H1 (cell line): ENCODE measurements at regions not wholly inside any gene's neighbourhood (a gene's known extent, or its start where the extent isn't known, plus 50 kb on each side); places are given as distances from the start of the nearest gene placed in this dataset.

Experiments
- CTCF ChIA-PET: fragments of 300-600 bp; sonication (Branson Sonifier 250); formaldehyde crosslinking; loops from one replicate; lab custom pipeline; 2021; ENCODE audit not compliant: partially characterized antibody; lab: Charles Lee
- POLR2A ChIA-PET: fragments of 300-600 bp; sonication (Branson Sonifier 250); formaldehyde crosslinking; loops from one replicate; lab custom pipeline; 2021; ENCODE audit warnings: inconsistent platforms; ENCODE audit not compliant: partially characterized antibody; lab: Charles Lee
- DNase-seq, 2 experiments: peaks; one replicate each; pipeline versions ENCODE4 v3.0.0 to v3.0.0-alpha.2; 2010 to 2022; ENCODE audit warnings: low spot score in 2 of 2, low read depth in 1 of 2, mixed read lengths in 1 of 2
- FAIRE-seq: peaks from 2 replicates; lab custom pipeline; 2011; peaks lifted over from hg19 to GRCh38; lab: Jason Lieb, UNC
- H2AFZ ChIP-seq: 2 replicates; pipeline ENCODE4 v1.8.1; 2012; ENCODE audit warnings: low read length, inconsistent platforms
- H2AK5ac ChIP-seq: 2 replicates; pipeline ENCODE4 v1.6.1; 2013; ENCODE audit warnings: low read depth, low read length
- H2BK120ac ChIP-seq: replicated peaks from 2 replicates; pipeline ENCODE3; 2013; ENCODE audit warnings: low read depth, low read length, inconsistent platforms
- H2BK12ac ChIP-seq: 2 replicates; pipeline ENCODE4 v1.6.1; 2013; ENCODE audit warnings: low read depth, low read length
- H2BK15ac ChIP-seq: 2 replicates; pipeline ENCODE4 v1.6.1; 2013; ENCODE audit warnings: low read length
- H2BK20ac ChIP-seq: 2 replicates; pipeline ENCODE4 v1.6.1; 2013; ENCODE audit warnings: low read length
- H2BK5ac ChIP-seq: 2 replicates; pipeline ENCODE4 v1.6.1; 2013; ENCODE audit warnings: low read depth, low read length
- H3K14ac ChIP-seq: 2 replicates; pipeline ENCODE4 v1.6.1; 2013; ENCODE audit warnings: inconsistent platforms; ENCODE audit not compliant: insufficient read length
- H3K18ac ChIP-seq: 2 replicates; pipeline ENCODE4 v1.6.1; 2013; ENCODE audit warnings: low read length; ENCODE audit errors: extremely low read depth
- H3K23ac ChIP-seq: 2 replicates; pipeline ENCODE4 v1.6.1; 2013; ENCODE audit warnings: inconsistent platforms; ENCODE audit not compliant: insufficient read length
- H3K23me2 ChIP-seq: 2 replicates; pipeline ENCODE4 v1.6.1; 2013; ENCODE audit warnings: low read depth, low read length
- H3K27ac ChIP-seq: 2 replicates; pipeline ENCODE4 v1.6.1; 2011; ENCODE audit warnings: low read depth, low read length, inconsistent platforms
- H3K27me3 ChIP-seq, 4 experiments: replicated peaks in 1 of 4; 1 replicate in 1 of 4; 2 replicates in 3 of 4; pipeline versions ENCODE4 v1.6.1 to v1.8.1; 2011 to 2013; ENCODE audit warnings: low read length in 3 of 4, mild to moderate bottlenecking in 3 of 4, inconsistent platforms in 2 of 4, mixed read lengths in 2 of 4, moderate library complexity in 1 of 4; ENCODE audit not compliant: control insufficient read depth in 3 of 4, insufficient read depth in 3 of 4; ENCODE audit errors: extremely low read depth in 1 of 4
- H3K36me3 ChIP-seq, 4 experiments: 2 replicates each; pipeline versions ENCODE4 v1.6.1 to v1.8.1; 2011 to 2013; ENCODE audit warnings: mild to moderate bottlenecking in 4 of 4, low read length in 3 of 4, moderate library complexity in 2 of 4, control low read depth in 1 of 4, inconsistent platforms in 1 of 4; ENCODE audit not compliant: insufficient read depth in 4 of 4, control insufficient read depth in 2 of 4
- H3K4ac ChIP-seq: replicated peaks from 2 replicates; pipeline ENCODE3; 2013; ENCODE audit warnings: low read length, low read depth, mixed read lengths, inconsistent platforms; ENCODE audit not compliant: insufficient read length
- H3K4me1 ChIP-seq, 4 experiments: replicated peaks in 1 of 4; 1 replicate in 1 of 4; 2 replicates in 3 of 4; pipeline versions ENCODE4 v1.6.1 to v1.8.1; 2011 to 2013; ENCODE audit warnings: low read length in 3 of 4, inconsistent platforms in 2 of 4, mixed read lengths in 1 of 4; ENCODE audit not compliant: insufficient read depth in 4 of 4, control insufficient read depth in 3 of 4
- H3K4me2 ChIP-seq, 2 experiments: 2 replicates each; pipeline versions ENCODE4 v1.6.1 to v1.8.1; 2011 to 2013; ENCODE audit warnings: low read depth in 2 of 2, low read length in 2 of 2, control low read depth in 1 of 2, inconsistent platforms in 1 of 2, mild to moderate bottlenecking in 1 of 2; ENCODE audit not compliant: insufficient read depth in 1 of 2
- H3K4me3 ChIP-seq, 4 experiments: fragments of 200-600, 300-600 bp in 1 of 4; sonication (generic), shearing (Covaris generic), sonication (Bioruptor Twin) in 1 of 4; 2 replicates each; pipeline versions ENCODE4 v1.5.1 to v1.8.1; 2011 to 2016; ENCODE audit warnings: low read length in 4 of 4, low read depth in 3 of 4, control low read depth in 2 of 4, inconsistent platforms in 2 of 4, mild to moderate bottlenecking in 2 of 4, mixed read lengths in 1 of 4, moderate library complexity in 1 of 4; ENCODE audit not compliant: insufficient read depth in 2 of 4; ENCODE audit errors: extremely low read depth in 1 of 4
- H3K56ac ChIP-seq: replicated peaks from 2 replicates; pipeline ENCODE3; 2013; ENCODE audit warnings: low read depth, mild to moderate bottlenecking, mixed read lengths, low read length, inconsistent platforms; ENCODE audit not compliant: insufficient read length
- H3K79me1 ChIP-seq: 2 replicates; pipeline ENCODE4 v1.6.1; 2013; ENCODE audit warnings: low read depth, low read length, control low read depth
- H3K79me2 ChIP-seq, 2 experiments: 2 replicates each; pipeline versions ENCODE4 v1.6.1 to v1.8.1; 2012 to 2013; ENCODE audit warnings: low read length in 2 of 2, mild to moderate bottlenecking in 2 of 2, inconsistent platforms in 1 of 2; ENCODE audit not compliant: insufficient read depth in 2 of 2, control insufficient read depth in 1 of 2
- H3K9ac ChIP-seq, 4 experiments: replicated peaks in 1 of 4; 1 replicate in 1 of 4; 2 replicates in 3 of 4; pipeline versions ENCODE4 v1.6.1 to v1.8.1; 2011 to 2013; ENCODE audit warnings: low read depth in 3 of 4, low read length in 3 of 4, control low read depth in 2 of 4, mild to moderate bottlenecking in 2 of 4, moderate library complexity in 2 of 4, inconsistent platforms in 1 of 4; ENCODE audit errors: extremely low read depth in 1 of 4
- H3K9me3 ChIP-seq, 2 experiments: 2 replicates each; pipeline versions ENCODE4 v1.6.1 to v1.8.1; 2012 to 2013; ENCODE audit warnings: mild to moderate bottlenecking in 2 of 2, moderate library complexity in 2 of 2, control low read depth in 1 of 2, inconsistent platforms in 1 of 2, low read depth in 1 of 2, low read length in 1 of 2, mixed read lengths in 1 of 2; ENCODE audit not compliant: insufficient read depth in 2 of 2
- H4K20me1 ChIP-seq, 2 experiments: replicated peaks in 1 of 2; 2 replicates each; pipeline versions ENCODE3 to v1.8.1; 2011 to 2013; ENCODE audit warnings: inconsistent platforms in 2 of 2, low read length in 2 of 2, mild to moderate bottlenecking in 1 of 2; ENCODE audit not compliant: insufficient read depth in 2 of 2, control insufficient read depth in 1 of 2
- H4K5ac ChIP-seq: 2 replicates; pipeline ENCODE4 v1.6.1; 2013; ENCODE audit warnings: low read length, low read depth, mixed read lengths, inconsistent platforms; ENCODE audit not compliant: insufficient read length
- H4K8ac ChIP-seq: 2 replicates; pipeline ENCODE4 v1.8.0; 2013; ENCODE audit warnings: mild to moderate bottlenecking, moderate library complexity, low read length, inconsistent platforms; ENCODE audit not compliant: insufficient read depth; ENCODE audit errors: extremely low read depth
- H4K91ac ChIP-seq: replicated peaks from 2 replicates; pipeline ENCODE3; 2013; ENCODE audit warnings: low read length, mixed read lengths, inconsistent platforms; ENCODE audit not compliant: insufficient read length
- CREB1 ChIP-seq: IDR thresholded peaks from 2 replicates; pipeline ENCODE4 v1.6.1; 2012; ENCODE audit warnings: inconsistent platforms
- CTBP2 ChIP-seq: IDR thresholded peaks from 2 replicates; pipeline ENCODE4 v1.7.0; 2011; ENCODE audit warnings: borderline replicate concordance, mild to moderate bottlenecking, moderate library complexity, mixed read lengths, low read length; ENCODE audit not compliant: insufficient read depth, insufficient read length
- FOSL1 ChIP-seq: IDR thresholded peaks from 2 replicates; pipeline ENCODE4 v1.6.1; 2011; ENCODE audit warnings: mild to moderate bottlenecking, low read depth, low read length, moderate library complexity; ENCODE audit not compliant: insufficient read depth
- HDAC6 ChIP-seq: IDR thresholded peaks from one replicate; pipeline ENCODE4 v1.7.1; 2012; ENCODE audit warnings: low read depth, mild to moderate bottlenecking, inconsistent platforms, low read length, moderate library complexity
- JUND ChIP-seq: IDR thresholded peaks from 2 replicates; pipeline ENCODE4 v1.6.1; 2011; ENCODE audit warnings: mild to moderate bottlenecking, improper control_type of control experiment, low read length
- KDM5A ChIP-seq: fragments of 200-600 bp; IDR thresholded peaks from 2 replicates; pipeline ENCODE4 v1.7.1; 2012; ENCODE audit warnings: mild to moderate bottlenecking, low read length, inconsistent platforms, mixed read lengths
- POLR2AphosphoS5 ChIP-seq: IDR thresholded peaks from 2 replicates; pipeline ENCODE4 v1.6.1; 2011; ENCODE audit warnings: low read depth, low read length
- RBBP5 ChIP-seq: IDR thresholded peaks from 2 replicates; pipeline ENCODE4 v1.7.1; 2012; ENCODE audit warnings: low read depth, mild to moderate bottlenecking, inconsistent platforms, low read length, moderate library complexity, borderline replicate concordance
- RNF2 ChIP-seq: fragments of 200-900, 300-1000 bp; sonication (generic); IDR thresholded peaks from 2 replicates; pipeline ENCODE4 v1.7.1; 2016; ENCODE audit warnings: borderline replicate concordance, low read depth, mild to moderate bottlenecking, antibody characterized with exemption, low read length; ENCODE audit not compliant: poor library complexity, severe bottlenecking; ENCODE audit errors: missing control alignments
- SAP30 ChIP-seq: fragments of 300-600 bp; sonication (generic); IDR thresholded peaks from 2 replicates; pipeline ENCODE4 v1.7.1; 2012; ENCODE audit warnings: low read length, moderate library complexity, mild to moderate bottlenecking, inconsistent platforms; ENCODE audit not compliant: insufficient read depth, insufficient replicate concordance
- SIX5 ChIP-seq: IDR thresholded peaks from 2 replicates; pipeline ENCODE4 v1.6.1; 2011; ENCODE audit warnings: mild to moderate bottlenecking, low read depth, low read length
- TCF12 ChIP-seq: IDR thresholded peaks from 2 replicates; pipeline ENCODE4 v1.6.1; 2011; ENCODE audit warnings: low read depth, mild to moderate bottlenecking, low read length
- YY1 ChIP-seq: IDR thresholded peaks from 2 replicates; pipeline ENCODE4 v1.6.1; 2011; ENCODE audit warnings: low read depth, mild to moderate bottlenecking, low read length
- WGBS, 2 experiments: shearing (Covaris generic) in 1 of 2; methylation state at CpG; one replicate each; pipeline versions ENCODE4 v1.1.6 to v1.1.7; 2013 to 2015; ENCODE audit warnings: low lambda C conversion rate in 2 of 2, mixed read lengths in 2 of 2, inconsistent platforms in 1 of 2, low coverage in 1 of 2, missing lambda C conversion rate in 1 of 2; ENCODE audit not compliant: insufficient replicate concordance in 2 of 2, insufficient coverage in 1 of 2, insufficient read length in 1 of 2; ENCODE audit errors: extremely low coverage in 1 of 2, missing lambda C conversion rate in 1 of 2; 5-methylcytosine and 5-hydroxymethylcytosine counted together
- TF ChIP-seq, protein P1 (sequence below): IDR thresholded peaks from 2 replicates; pipeline ENCODE4 v1.6.1; 2012; ENCODE audit warnings: inconsistent platforms

DNA sequence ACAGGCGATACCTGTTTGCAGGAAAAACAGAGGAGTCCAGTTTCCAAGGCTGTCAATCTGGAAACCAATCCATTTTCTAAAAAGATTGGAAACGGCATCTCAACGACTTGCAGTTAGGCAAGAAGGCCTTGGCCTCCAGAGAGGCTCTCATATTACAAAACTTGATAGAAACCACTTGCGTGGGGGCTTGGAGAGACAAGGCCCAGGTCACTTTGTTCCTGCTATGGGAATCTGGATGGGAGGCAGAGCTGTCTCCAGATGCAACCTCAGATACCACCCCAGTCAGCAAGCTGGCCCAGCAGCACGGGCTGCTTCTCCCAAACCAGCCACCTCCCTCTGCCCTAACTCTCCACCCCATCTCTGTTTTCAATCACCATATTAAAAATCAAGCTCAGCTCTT lies 298.8 kb downstream of the TNS1 start:
- no peak for FAIRE-seq
- 86% methylated on average over 5 of the region's 5 CpGs; no CpG with 5 or more reads in 1 of the 2 experiments for WGBS, 2 experiments

More for the DNA sequence above, 298.8 kb downstream of the TNS1 start:
- Histone ChIP-seq H3K4me2 (no peak overlapping the region), H4K91ac (no peak overlapping the region), H3K56ac (no peak overlapping the region), H4K20me1 (no peaks in the 10 kb centered on the region), H3K23ac (no peak overlapping the region), H3K79me1 (no peaks in the 10 kb centered on the region), H2AFZ (no peak overlapping the region), H3K14ac (no peak overlapping the region), H2BK12ac (no peak overlapping the region), H2AK5ac (no peak overlapping the region), H3K36me3 (no peaks in the 10 kb centered on the region), H3K79me2 (no peaks in the 10 kb centered on the region), H3K23me2 (no peaks in the 10 kb centered on the region), H3K27me3 (no peaks in the 10 kb centered on the region; a peak in 1 of 7 replicates), H3K18ac (no peak overlapping the region), H2BK5ac (no peak overlapping the region), H2BK15ac (no peak overlapping the region), H3K4me3 (no peak overlapping the region), H3K4ac (no peak overlapping the region), H3K27ac (no peak overlapping the region), H3K4me1 (no peaks in the 10 kb centered on the region), H3K9me3 (no peaks in the 10 kb centered on the region)
- ChIA-PET CTCF (interaction anchor here (0.5 to 1.0 kb wide), 2 partner anchors 53 to 176 kb away, joined by 3 read pairs; no protein-coding TSS in a partner anchor), POLR2A (interaction anchor here (0.6 kb wide), 1 partner anchor 705 kb away, joined by 3 read pairs; no protein-coding TSS in a partner anchor)
- TF ChIP-seq SAP30 (no peak), SIX5 (no peak), POLR2AphosphoS5 (no peak), TCF12 (no peak), KDM5A (no peak), FOSL1 (no peak), RNF2 (no peak), YY1 (no peak), CTBP2 (no peak), CREB1 (no peak), HDAC6 (no peak), RBBP5 (no peak), JUND (no peak)
- TF ChIP-seq, protein P1, sequence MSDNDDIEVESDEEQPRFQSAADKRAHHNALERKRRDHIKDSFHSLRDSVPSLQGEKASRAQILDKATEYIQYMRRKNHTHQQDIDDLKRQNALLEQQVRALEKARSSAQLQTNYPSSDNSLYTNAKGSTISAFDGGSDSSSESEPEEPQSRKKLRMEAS: no peak
- TF ChIP-seq, all 59 proteins: peak for 0
- Histone ChIP-seq H4K5ac (no peak overlapping the region), H2BK20ac (no peak overlapping the region), H4K8ac (no peak overlapping the region), H2BK120ac (no peak overlapping the region), H3K9ac (no peak overlapping the region)
- DNase-seq: no peak
